Naive thymus-derived CD4-positive, alpha-beta T cell (primary cell): ENCODE measurements at regions not wholly inside any gene's neighbourhood (a gene's known extent, or its start where the extent isn't known, plus 50 kb on each side); places are given as distances from the start of the nearest gene placed in this dataset.
"Not testable (repeated sequence)": the region's sequence is repeated elsewhere in the genome, so short reads cannot be mapped to it uniquely, and the experiment has no call there.

Experiments
- ATAC-seq: fragments of 150-1000 bp; cut with Tn5 transposase; 2 replicates; pipeline ENCODE4 v1.10.0; 2021; ENCODE audit warnings: mild to moderate bottlenecking, moderate library complexity
- CTCF ChIA-PET: fragments of 350-600 bp; sonication (Branson Sonifier 250); formaldehyde crosslinking; loops from one replicate; lab custom pipeline; 2021; ENCODE audit warnings: antibody characterized with exemption; lab: Charles Lee
- POLR2A ChIA-PET: fragments of 350-600 bp; sonication (Branson Sonifier 250); formaldehyde crosslinking; loops from one replicate; lab custom pipeline; 2021; ENCODE audit warnings: antibody characterized with exemption, inconsistent platforms; lab: Charles Lee
- DNase-seq, 9 donors: peaks; one replicate each; pipeline versions ENCODE4 v3.0.0 to v3.0.0-alpha.2; 2020 to 2022; ENCODE audit warnings: mixed read lengths in 1 of 9
- H3K27ac ChIP-seq: one replicate; pipeline ENCODE4 v1.7.0; 2013; ENCODE audit warnings: mild to moderate bottlenecking, low read depth, low read length, moderate library complexity
- H3K27me3 ChIP-seq, 2 donors: one replicate each; pipeline ENCODE4 v1.7.0; 2013; ENCODE audit warnings: low read length in 2 of 2, mild to moderate bottlenecking in 2 of 2, moderate library complexity in 2 of 2; ENCODE audit not compliant: control insufficient read depth in 2 of 2, insufficient read depth in 2 of 2
- H3K36me3 ChIP-seq, 3 experiments: 1 replicate in 2 of 3; 2 replicates in 1 of 3; pipeline ENCODE4 v1.7.0; 2013; ENCODE audit warnings: low read length in 3 of 3, mild to moderate bottlenecking in 3 of 3, moderate library complexity in 1 of 3; ENCODE audit not compliant: insufficient read depth in 3 of 3, control insufficient read depth in 2 of 3
- H3K4me1 ChIP-seq, 2 donors: one replicate each; pipeline ENCODE4 v1.7.0; 2013; ENCODE audit warnings: low read length in 2 of 2, mild to moderate bottlenecking in 2 of 2, moderate library complexity in 1 of 2; ENCODE audit not compliant: control insufficient read depth in 2 of 2, insufficient read depth in 2 of 2
- H3K4me3 ChIP-seq: 2 replicates; pipeline ENCODE4 v1.7.0; 2013; ENCODE audit warnings: mild to moderate bottlenecking, low read length
- H3K9me3 ChIP-seq, 3 experiments: 1 replicate in 2 of 3; 2 replicates in 1 of 3; pipeline ENCODE4 v1.7.0; 2013; ENCODE audit warnings: low read length in 3 of 3; ENCODE audit not compliant: control insufficient read depth in 2 of 3
- H3K27ac Mint-ChIP-seq, 9 donors: one replicate each; pipeline ENCODE4 v1.8.0; 2020 to 2022; ENCODE audit warnings: mixed read lengths in 9 of 9, mild to moderate bottlenecking in 8 of 9, moderate library complexity in 5 of 9, inconsistent platforms in 2 of 9
- H3K27me3 Mint-ChIP-seq, 5 donors: one replicate each; pipeline ENCODE4 v1.8.0; 2021 to 2022; ENCODE audit warnings: mixed read lengths in 5 of 5, mild to moderate bottlenecking in 1 of 5
- H3K36me3 Mint-ChIP-seq, 5 donors: one replicate each; pipeline ENCODE4 v1.8.0; 2020 to 2022; ENCODE audit warnings: mixed read lengths in 5 of 5, mild to moderate bottlenecking in 3 of 5, inconsistent platforms in 1 of 5
- H3K4me1 Mint-ChIP-seq, 7 donors: one replicate each; pipeline ENCODE4 v1.8.0; 2020 to 2022; ENCODE audit warnings: mixed read lengths in 7 of 7, mild to moderate bottlenecking in 3 of 7, inconsistent platforms in 1 of 7
- H3K4me3 Mint-ChIP-seq, 10 donors: one replicate each; pipeline ENCODE4 v1.8.0; 2020 to 2022; ENCODE audit warnings: mild to moderate bottlenecking in 10 of 10, mixed read lengths in 10 of 10, moderate library complexity in 6 of 10, inconsistent platforms in 2 of 10
- H3K9me3 Mint-ChIP-seq, 11 donors: one replicate each; pipeline ENCODE4 v1.8.0; 2020 to 2022; ENCODE audit warnings: mixed read lengths in 11 of 11, mild to moderate bottlenecking in 4 of 11, inconsistent platforms in 1 of 11, moderate library complexity in 1 of 11
- intact Hi-C, 2 donors: fragments of 100-400 bp; cut with micrococcal nuclease; formaldehyde crosslinking; loops; one replicate each; pipeline ENCODE4 v1.15.1; 2023

GRCh38 chr15:17026633-17027032, 3515.0 kb downstream of the GOLGA6L6 start:
- Histone ChIP-seq H3K4me1 (no peaks in the 10 kb centered on the region), H3K4me3 (no peak overlapping the region), H3K9me3 (no peaks in the 10 kb centered on the region), H3K36me3 (no peaks in the 10 kb centered on the region), H3K27ac (no peak overlapping the region), H3K27me3 (no peaks in the 10 kb centered on the region)
- Mint-ChIP-seq H3K4me1 (peaks cover 0 to 54% (median 31%) of the 10 kb centered on the region in 7 donors), H3K27ac (no peak overlapping the region), H3K36me3 (peaks cover 0 to 24% (median 0%) of the 10 kb centered on the region in 5 donors), H3K9me3 (peaks cover 11 to 76% (median 38%) of the 10 kb centered on the region in 11 donors), H3K4me3 (peak overlapping the region in 4 of 10 donors; percentile 1 to 16 (median 10)), H3K27me3 (no peaks in the 10 kb centered on the region)
- intact Hi-C loops, result no loop called here
- POLR2A ChIA-PET, result no interaction called here
- CTCF ChIA-PET, result no interaction called here
- no peak for ATAC-seq
- DNase-seq, result no peak

- H3K4me1 ChIP-seq, H3K27me3 ChIP-seq, H3K27ac ChIP-seq, H3K9me3 ChIP-seq, intact Hi-C loops, H3K27me3 Mint-ChIP-seq, POLR2A ChIA-PET, DNase-seq, H3K4me3 Mint-ChIP-seq, CTCF ChIA-PET, H3K27ac Mint-ChIP-seq, H3K4me3 ChIP-seq, ATAC-seq, H3K36me3 ChIP-seq: not testable (repeated sequence)
- Mint-ChIP-seq H3K4me1 (peaks cover 0 to 32% (median 14%) of the 10 kb centered on the region in 7 donors), H3K36me3 (peaks cover 0 to 15% (median 0%) of the 10 kb centered on the region in 5 donors), H3K9me3 (peaks cover 11 to 67% (median 33%) of the 10 kb centered on the region in 11 donors)
Measured at GRCh38 chr15:17022040-17022439, 3519.6 kb downstream of the GOLGA6L6 start.
